Activated naive CD8-positive, alpha-beta T cell treated with anti-CD3 and anti-CD28 coated beads, Interleukin-2, amount 50 U/mL, for 24 hours (primary cell): ENCODE measurements at regions not wholly inside any gene's neighbourhood (a gene's known extent, or its start where the extent isn't known, plus 50 kb on each side); places are given as distances from the start of the nearest gene placed in this dataset.
A peak's percentile ranks its signal among the peaks of the same experiment; 100 is the strongest.
"Not testable (repeated sequence)": the region's sequence is repeated elsewhere in the genome, so short reads cannot be mapped to it uniquely, and the experiment has no call there.

ENCODE experiments used
- ATAC-seq: fragments of 150-1000 bp; cut with Tn5 transposase; one replicate; pipeline ENCODE4 v1.10.0; 2021
- DNase-seq: peaks from one replicate; pipeline ENCODE4 v3.0.0; 2021
- H3K27ac Mint-ChIP-seq: one replicate; pipeline ENCODE4 v1.8.0; 2021; ENCODE audit warnings: mild to moderate bottlenecking, mixed read lengths
- H3K27me3 Mint-ChIP-seq: one replicate; pipeline ENCODE4 v1.8.0; 2021; ENCODE audit warnings: mixed read lengths
- H3K36me3 Mint-ChIP-seq: one replicate; pipeline ENCODE4 v1.8.0; 2021; ENCODE audit warnings: low read depth, mixed read lengths
- H3K4me1 Mint-ChIP-seq: one replicate; pipeline ENCODE4 v1.8.0; 2021; ENCODE audit warnings: mixed read lengths
- H3K4me3 Mint-ChIP-seq: one replicate; pipeline ENCODE4 v1.8.0; 2021; ENCODE audit warnings: mild to moderate bottlenecking, moderate library complexity, mixed read lengths
- H3K9me3 Mint-ChIP-seq: one replicate; pipeline ENCODE4 v1.8.0; 2021; ENCODE audit warnings: mixed read lengths

DNA sequence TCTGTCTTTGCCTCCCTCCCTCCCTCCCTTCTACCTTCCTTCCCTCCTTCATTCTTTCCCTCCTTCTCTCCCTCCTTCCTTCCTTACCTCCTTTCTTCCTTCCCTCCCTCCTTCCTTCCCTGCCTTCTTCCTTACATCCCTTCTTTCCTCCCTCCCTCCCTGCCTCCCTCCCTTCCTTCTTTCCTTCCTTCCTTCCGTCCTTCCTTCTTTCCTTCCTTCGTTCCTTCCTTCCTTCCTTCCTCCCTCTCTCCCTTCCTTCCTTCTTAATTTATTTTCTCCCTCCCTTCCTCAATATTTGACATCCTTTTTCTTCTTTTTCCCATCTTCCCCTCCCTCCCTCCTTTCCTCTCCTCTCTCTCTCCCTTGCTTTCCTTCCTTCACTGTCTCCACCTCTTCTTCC lies 301.8 kb downstream of the GATA3 start:
- no peaks in the 10 kb centered on the region for H3K36me3 Mint-ChIP-seq
- no peak for ATAC-seq
- no peaks in the 10 kb centered on the region for H3K9me3 Mint-ChIP-seq
- peaks cover 29% of the 10 kb centered on the region for H3K4me1 Mint-ChIP-seq
- no peak overlapping the region for H3K4me3 Mint-ChIP-seq
- H3K27me3 Mint-ChIP-seq: peaks cover 7% of the 10 kb centered on the region
- no peak overlapping the region for H3K27ac Mint-ChIP-seq
- DNase-seq: no peak

DNA sequence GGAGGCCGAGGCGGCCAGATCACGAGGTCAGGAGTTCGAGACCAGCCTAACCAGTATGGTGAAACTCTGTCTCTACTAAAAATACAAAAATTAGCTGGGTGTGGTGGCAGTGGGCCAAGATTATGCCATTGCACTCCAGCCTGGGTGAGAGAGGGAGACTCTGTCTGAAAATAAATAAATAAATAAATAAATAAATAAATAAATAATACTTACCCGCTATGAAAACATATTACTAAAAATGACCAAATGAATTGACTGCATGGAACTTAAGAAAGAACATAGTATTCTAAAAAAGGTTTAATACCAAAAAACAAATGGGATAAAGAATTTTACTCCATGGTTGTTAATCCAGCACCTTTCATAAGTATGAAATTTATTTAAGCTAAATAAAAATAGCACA lies 305.0 kb downstream of the GATA3 start:
- Mint-ChIP-seq H3K36me3 (no peaks in the 10 kb centered on the region), H3K9me3 (no peaks in the 10 kb centered on the region), H3K4me3 (no peak overlapping the region), H3K4me1 (peaks cover 42% of the 10 kb centered on the region), H3K27ac (no peak overlapping the region), H3K27me3 (peaks cover 10% of the 10 kb centered on the region)
- no peak for DNase-seq
- no peak for ATAC-seq

DNA sequence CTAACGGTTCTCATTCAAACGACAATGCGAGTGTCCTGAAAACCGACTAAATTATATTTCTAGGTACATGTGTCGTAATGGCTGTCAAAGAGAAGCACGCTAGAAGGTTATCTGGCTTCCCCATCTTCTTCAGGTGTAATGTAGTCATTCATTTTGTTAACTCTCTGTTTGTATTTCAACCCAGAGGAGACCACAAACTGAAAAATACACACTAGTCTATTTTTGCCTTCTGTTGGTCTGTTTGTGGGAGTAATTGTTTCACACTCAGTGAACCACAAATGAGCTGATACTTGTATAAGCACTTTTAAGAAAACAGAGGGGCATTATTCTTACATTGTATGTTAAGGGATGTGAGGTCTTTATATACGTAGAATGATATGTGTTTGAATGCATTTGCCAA lies 305.9 kb downstream of the GATA3 start:
- no peak for DNase-seq
- Mint-ChIP-seq H3K36me3 (no peaks in the 10 kb centered on the region), H3K27ac (peak overlapping the region; percentile 24)

DNA sequence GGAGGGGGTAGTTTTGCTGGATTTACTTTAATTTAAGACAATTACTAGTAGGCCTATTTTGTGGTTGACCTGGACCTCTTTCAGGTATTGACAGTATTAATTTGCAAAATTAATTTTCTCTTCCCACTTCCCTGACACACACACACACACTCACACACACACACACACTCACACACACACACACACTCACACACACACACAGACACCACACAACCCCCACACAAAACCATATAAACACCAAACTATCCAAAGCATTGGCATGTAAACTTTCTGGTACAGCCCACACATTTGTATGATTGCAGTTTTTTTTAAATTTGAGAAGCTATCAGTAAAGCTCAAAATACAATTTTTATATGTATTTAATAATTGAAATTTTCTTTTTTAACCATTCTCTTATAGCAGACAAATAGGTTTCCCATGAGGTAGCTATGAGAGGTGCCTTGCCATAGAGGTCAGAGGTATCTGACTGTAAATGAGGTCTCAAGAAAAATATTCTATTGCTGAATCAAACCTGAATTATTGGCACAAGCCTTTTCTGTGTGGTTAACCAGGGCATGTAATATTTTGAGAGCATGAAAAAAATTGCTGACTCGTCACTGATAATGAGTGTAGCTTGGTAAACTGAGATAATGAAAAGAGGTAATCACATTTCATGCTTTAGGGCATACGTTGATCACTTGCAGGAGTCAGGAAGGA lies 306.5 kb downstream of the GATA3 start:
- peaks cover 10% of the 10 kb centered on the region for H3K27me3 Mint-ChIP-seq
- H3K4me3 Mint-ChIP-seq: no peak overlapping the region
- ATAC-seq (no peak), DNase-seq (no peak)
- H3K9me3 Mint-ChIP-seq: no peaks in the 10 kb centered on the region
- peaks cover 49% of the 10 kb centered on the region for H3K4me1 Mint-ChIP-seq
- no peaks in the 10 kb centered on the region for H3K36me3 Mint-ChIP-seq
- no peak overlapping the region for H3K27ac Mint-ChIP-seq

More for the DNA sequence above, 305.9 kb downstream of the GATA3 start:
- Mint-ChIP-seq H3K27me3 (peaks cover 10% of the 10 kb centered on the region), H3K4me3 (no peak overlapping the region), H3K4me1 (peaks cover 44% of the 10 kb centered on the region), H3K9me3 (no peaks in the 10 kb centered on the region)
- no peak for ATAC-seq

DNA sequence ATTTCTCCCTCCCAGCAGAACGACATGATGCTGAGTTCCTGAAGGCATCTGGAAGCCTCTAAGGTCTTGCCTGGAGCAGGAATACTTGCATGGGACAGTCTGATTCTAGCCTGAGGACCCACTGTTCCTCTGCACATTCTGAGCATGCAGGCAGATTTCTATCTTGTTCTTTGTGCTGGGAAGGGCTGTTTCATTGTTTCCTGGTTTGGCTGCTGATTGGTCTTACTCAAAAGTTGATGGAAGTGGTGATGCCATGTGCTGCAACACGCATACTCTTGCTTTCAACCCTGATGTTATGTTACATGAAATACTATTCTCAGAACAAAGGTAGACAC lies 307.0 kb downstream of the GATA3 start:
- Mint-ChIP-seq H3K27me3 (peaks cover 8% of the 10 kb centered on the region), H3K36me3 (no peaks in the 10 kb centered on the region), H3K4me1 (peaks cover 54% of the 10 kb centered on the region), H3K4me3 (no peak overlapping the region), H3K27ac (no peak overlapping the region), H3K9me3 (no peaks in the 10 kb centered on the region)
- DNase-seq: no peak
- ATAC-seq: no peak

DNA sequence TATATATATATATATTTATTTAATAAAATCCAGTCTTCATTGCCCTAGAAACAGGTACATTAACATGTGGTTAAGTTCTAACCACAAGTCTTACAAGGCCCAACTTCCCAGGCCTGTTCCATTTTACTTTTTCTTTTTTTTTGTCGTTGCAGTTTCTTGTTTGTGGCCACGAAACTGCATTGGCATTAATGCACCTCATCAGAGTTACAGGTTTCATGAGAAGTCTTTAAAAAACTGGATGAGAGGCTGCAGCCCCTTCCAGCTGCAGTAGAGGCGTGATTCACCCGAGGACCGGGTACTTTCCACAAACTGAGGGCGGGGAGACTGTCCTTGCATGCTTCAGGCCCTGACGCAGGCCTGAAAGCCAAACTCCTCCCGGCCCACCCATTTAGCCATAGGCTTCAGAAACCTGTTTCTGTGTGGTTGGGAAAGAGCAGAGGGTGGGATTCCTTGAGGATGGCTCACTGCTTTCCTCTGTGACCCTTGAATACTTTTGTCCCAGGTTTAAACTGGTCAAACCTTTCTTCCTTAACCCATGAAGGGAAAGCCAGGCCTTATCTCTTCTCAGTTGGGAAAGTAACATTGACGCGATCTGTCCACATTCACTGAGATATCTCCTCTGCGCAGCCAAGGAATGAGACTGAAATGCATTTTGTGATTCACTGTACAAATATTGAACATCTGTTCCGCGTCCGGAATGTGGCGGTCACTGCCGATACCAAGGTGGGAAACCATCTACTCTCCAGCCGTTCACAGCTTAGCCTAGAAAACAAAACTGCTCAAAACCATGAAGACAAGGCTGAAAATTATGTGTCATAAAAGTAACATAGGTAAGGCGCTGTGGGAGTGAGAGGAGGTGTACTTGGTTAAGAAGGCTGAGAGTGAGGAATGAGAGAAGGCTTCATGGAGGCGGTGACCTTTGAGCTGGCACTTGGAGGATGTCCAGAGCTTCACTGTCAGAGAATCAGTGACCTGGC lies 311.7 kb downstream of the GATA3 start:
- Mint-ChIP-seq H3K36me3 (no peaks in the 10 kb centered on the region), H3K9me3 (no peaks in the 10 kb centered on the region), H3K4me1 (peaks cover 47% of the 10 kb centered on the region), H3K4me3 (peak overlapping the region; percentile 18), H3K27ac (peak overlapping the region; percentile 91), H3K27me3 (peaks cover 3% of the 10 kb centered on the region)
- ATAC-seq: peak; percentile 84
- peak; percentile 54 for DNase-seq

DNA sequence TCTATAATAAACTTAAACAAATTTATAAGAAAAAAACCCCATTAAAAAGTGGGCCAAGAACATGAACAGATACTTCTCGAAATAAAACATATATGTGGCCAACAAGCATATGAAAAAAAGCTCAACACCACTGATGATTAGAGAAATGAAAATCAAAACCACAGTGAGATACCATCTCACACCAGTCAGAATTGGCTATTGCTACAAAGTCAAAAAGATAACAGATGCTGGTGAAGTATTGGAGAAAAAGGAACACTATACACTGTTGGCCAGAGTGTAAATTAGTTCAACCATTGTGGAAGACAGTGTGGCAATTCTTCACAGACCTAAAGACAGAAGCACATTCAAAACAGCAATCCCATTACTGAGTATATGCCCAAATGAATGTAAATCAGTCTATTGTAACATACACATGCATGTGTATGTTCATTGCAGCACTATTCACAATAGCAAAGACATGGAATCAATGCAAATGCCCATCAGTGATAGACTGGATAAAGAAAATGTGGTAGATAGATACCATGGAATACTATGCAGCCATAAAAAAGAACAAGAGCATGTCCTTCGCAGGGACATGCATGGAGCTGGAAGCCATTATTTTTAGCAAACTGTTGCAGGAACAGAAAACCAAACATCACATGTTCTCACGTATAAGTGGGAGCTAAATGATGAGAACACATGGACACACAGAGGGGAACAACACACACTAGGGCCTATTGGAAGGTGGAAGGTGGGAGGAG lies 313.4 kb downstream of the GATA3 start:
- not testable (repeated sequence) for ATAC-seq

DNA sequence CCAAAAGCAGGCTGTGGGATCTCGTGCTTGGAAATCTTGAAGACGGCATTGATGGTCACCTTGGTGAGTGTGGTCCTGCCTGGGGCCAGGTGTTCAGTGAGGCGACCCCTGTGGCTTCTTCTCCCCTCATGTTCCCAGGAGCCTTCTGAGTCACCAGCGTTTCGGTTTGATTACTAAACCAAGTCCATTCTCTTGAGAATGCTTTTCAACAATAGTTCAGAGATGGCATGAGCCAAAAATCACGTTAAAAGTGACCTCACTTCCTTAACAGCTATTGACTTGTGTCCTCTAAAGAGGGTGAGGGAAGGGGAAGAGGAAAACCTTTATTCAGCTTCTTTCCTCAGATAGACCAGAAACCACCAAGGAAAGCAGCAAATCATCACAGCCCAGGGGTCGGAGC lies 315.2 kb downstream of the GATA3 start:
- Mint-ChIP-seq H3K9me3 (no peaks in the 10 kb centered on the region), H3K27ac (no peak overlapping the region), H3K36me3 (no peaks in the 10 kb centered on the region), H3K4me3 (no peak overlapping the region), H3K27me3 (no peaks in the 10 kb centered on the region), H3K4me1 (peaks cover 35% of the 10 kb centered on the region)
- ATAC-seq: no peak
- DNase-seq: no peak

More for the DNA sequence above, 313.4 kb downstream of the GATA3 start:
- DNase-seq, H3K27ac Mint-ChIP-seq, H3K4me3 Mint-ChIP-seq, H3K27me3 Mint-ChIP-seq, H3K36me3 Mint-ChIP-seq, H3K9me3 Mint-ChIP-seq: not testable (repeated sequence)
- H3K4me1 Mint-ChIP-seq: peaks cover 39% of the 10 kb centered on the region

DNA sequence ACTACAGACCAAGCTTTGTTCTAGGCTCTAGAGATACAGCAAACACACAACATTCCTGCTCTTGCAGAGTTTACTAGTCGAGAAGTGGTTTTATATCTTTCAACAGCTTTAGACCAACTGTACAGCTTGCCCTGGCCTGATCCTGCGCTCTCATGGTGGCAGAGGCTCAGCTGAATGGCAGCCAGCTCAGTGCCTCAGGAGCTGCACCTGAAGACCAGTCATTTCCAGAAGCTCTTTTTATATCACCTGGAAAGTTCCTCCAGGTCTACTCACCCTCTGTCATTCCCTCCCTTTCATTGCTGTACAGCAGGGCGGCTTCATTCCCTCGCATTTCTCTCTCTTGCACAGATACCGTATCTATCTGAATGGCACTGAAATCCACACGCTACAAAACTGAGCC lies 319.8 kb downstream of the GATA3 start:
- no peak for DNase-seq
- Mint-ChIP-seq H3K27me3 (no peaks in the 10 kb centered on the region), H3K36me3 (no peaks in the 10 kb centered on the region), H3K4me3 (no peak overlapping the region), H3K4me1 (peaks cover 26% of the 10 kb centered on the region), H3K9me3 (no peaks in the 10 kb centered on the region), H3K27ac (no peak overlapping the region)
- no peak for ATAC-seq

DNA sequence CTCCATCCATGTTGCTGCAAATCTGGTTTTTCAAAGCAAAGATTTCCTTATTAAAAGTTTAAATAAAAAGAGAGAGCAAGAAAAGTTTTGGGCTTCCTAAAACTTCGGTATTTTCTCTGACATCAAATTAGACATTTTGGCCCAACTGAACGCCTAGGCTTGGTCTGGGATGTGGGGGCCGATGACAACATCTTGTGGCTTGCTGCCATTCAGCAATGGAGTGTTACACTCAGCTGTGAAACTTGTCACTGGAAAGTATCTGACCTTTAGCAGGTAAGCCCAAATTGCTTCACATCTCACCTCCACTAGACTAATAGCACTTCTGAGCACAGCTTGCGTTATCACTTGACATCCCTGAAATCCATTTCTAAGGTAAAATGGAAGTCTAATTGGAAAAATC lies 320.6 kb downstream of the GATA3 start:
- H3K27me3 Mint-ChIP-seq: no peaks in the 10 kb centered on the region
- peak; percentile 95 for ATAC-seq
- no peaks in the 10 kb centered on the region for H3K36me3 Mint-ChIP-seq
- peaks cover 20% of the 10 kb centered on the region for H3K4me1 Mint-ChIP-seq
- no peak overlapping the region for H3K4me3 Mint-ChIP-seq
- peak; percentile 42 for DNase-seq
- no peaks in the 10 kb centered on the region for H3K9me3 Mint-ChIP-seq
- peak overlapping the region; percentile 41 for H3K27ac Mint-ChIP-seq

DNA sequence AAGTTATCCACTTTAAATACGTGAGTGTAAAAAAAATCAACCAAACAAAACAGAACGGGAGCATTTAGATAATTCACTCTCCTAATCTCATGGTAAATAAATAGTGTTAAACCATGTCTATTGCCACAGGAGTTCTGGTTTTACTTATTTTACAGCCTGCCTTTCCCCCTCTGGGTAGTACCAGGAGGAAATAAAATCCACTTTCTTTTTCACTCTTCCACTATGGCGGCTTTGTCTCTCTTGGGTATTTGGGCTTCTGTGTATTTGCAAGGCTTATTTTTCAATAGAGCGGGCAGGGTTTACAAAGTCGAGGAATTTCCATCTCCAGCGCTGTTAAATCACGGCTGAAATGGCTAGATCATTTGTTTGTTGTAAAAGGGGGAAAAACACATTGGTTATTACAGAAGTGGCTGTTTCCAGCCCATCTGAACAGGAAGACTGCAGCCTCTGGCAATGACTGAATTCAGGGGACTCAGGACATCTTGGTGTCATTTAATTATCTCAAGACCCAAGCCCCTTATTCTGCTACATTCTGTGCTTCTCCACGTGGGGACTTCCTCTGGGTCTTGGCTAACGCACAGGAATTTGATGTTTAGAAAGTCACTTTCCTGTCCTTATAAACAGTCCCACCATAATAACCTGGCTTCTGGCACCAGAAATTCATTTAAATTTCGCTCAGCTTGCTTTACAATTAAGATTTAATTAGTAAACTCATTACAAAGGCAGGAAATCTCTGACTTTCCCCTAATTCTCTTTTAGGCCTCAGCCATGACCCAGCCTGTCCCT lies 323.9 kb downstream of the GATA3 start:
- Mint-ChIP-seq H3K4me1 (peaks cover 20% of the 10 kb centered on the region), H3K9me3 (no peaks in the 10 kb centered on the region), H3K4me3 (no peak overlapping the region), H3K36me3 (no peaks in the 10 kb centered on the region), H3K27me3 (no peaks in the 10 kb centered on the region), H3K27ac (no peak overlapping the region)
- ATAC-seq (no peak), DNase-seq (no peak)

DNA sequence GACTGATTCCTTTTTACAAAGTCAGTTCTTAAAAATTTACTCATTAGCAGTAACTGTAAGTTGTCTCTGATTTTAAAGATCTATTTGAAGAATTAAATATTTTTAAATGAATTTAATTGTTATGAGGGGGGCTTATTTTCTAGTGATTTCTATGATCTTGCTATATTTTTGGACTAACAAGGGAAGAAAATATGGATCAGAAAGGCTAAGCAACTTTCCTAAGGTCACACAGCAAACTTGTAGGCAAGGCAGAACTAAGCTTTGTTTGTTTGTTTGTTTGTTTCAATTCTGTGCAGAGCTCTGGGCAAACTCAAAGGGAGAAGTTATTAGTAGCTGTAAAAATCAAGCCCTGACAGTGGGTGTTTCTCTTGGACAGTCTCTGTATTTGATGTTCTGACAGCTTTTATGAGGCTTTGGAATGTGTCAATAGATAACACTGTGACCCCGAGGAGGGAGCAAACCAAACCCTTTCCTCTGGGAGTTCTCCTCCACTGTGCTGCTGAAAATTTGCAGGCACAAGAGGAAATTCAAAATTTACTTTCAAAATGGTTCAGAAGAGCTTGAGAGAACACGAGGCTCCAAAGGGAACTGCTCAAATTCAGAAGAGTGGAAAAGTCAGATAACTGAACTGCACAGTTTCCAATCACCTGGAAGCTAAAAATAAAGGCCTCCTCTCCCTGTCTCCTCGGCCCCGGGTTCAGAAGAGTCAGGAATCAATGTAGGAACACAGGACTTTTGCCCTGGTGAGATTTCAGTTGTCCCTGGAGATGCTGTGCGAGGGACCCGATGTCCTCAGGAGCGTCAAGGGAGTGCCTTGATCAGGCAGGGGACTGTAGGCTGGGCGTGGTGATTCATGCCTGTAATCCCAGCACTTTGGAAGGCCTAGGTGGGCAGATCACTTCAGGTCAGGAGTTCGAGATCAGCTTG lies 325.7 kb downstream of the GATA3 start:
- DNase-seq (no peak), ATAC-seq (no peak)
- H3K27me3 Mint-ChIP-seq: no peaks in the 10 kb centered on the region
- no peaks in the 10 kb centered on the region for H3K36me3 Mint-ChIP-seq
- no peak overlapping the region for H3K27ac Mint-ChIP-seq
- no peak overlapping the region for H3K4me3 Mint-ChIP-seq
- peaks cover 8% of the 10 kb centered on the region for H3K4me1 Mint-ChIP-seq
- no peaks in the 10 kb centered on the region for H3K9me3 Mint-ChIP-seq

DNA sequence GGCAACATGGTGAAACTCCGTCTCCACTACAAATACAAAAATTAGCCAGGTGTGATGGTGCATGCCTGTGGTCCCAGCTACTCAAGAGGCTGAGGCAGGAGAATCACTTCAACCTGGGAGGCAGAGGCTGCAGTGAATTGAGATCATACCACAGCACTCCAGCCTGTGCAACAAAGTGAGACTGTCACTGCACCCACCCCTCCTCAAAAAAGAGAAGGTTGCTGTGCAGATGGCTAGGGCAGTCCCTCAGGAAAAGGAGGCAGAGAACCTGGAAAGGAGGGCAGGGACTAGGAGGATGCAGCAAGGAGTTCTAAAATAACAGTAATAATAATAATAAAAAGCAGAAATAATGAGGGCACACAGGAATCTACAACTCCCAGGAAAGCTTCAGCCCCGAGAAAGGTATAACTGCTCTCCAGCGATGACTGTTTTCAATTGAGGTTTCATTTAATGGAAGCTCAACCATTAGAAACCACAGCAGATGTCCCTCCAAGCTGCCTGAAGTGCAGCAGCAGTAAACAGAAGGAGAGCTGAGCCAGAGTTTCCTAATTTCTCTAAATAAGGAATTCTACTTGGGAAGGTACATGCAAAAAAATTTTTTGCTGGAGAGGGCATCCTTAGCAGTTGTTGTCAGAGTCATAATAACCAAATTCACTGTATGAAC lies 326.5 kb downstream of the GATA3 start:
- H3K27me3 Mint-ChIP-seq: no peaks in the 10 kb centered on the region
- no peaks in the 10 kb centered on the region for H3K9me3 Mint-ChIP-seq
- H3K4me3 Mint-ChIP-seq: no peak overlapping the region
- H3K4me1 Mint-ChIP-seq: no peaks in the 10 kb centered on the region
- DNase-seq: no peak
- no peaks in the 10 kb centered on the region for H3K36me3 Mint-ChIP-seq
- no peak overlapping the region for H3K27ac Mint-ChIP-seq
- ATAC-seq: no peak
